ENCODE measurements at regions not wholly inside any gene's neighbourhood (a gene's known extent, or its start where the extent isn't known, plus 50 kb on each side); places are given as distances from the start of the nearest gene placed in this dataset.

GRCh38 chr5:93874080-93874479 is 132.7 kb upstream of the POU5F2 start:
- ChIA-PET POLR2A (no interaction called here), CTCF (interaction anchor here (1.2 kb wide), 2 partner anchors 9 to 24 kb away, joined by 3 to 5 read pairs; no protein-coding TSS in a partner anchor)
- no peaks in the 10 kb centered on the region for H3K27me3 ChIP-seq (replicated peaks in 2 of 5; ENCODE audit: control insufficient read depth in 4 of 5, insufficient read depth in 5 of 5, low read length in 4 of 5)
- no peak for DNase-seq
- H3K36me3 ChIP-seq (ENCODE audit: control insufficient read depth in 4 of 4, insufficient read depth in 4 of 4, low read length in 3 of 4) = peaks cover 0 to 5% (median 0%) of the 10 kb centered on the region in 4 experiments
- no peaks in the 10 kb centered on the region for H3K9me3 ChIP-seq (ENCODE audit: control extremely low read depth in 1 of 5, control insufficient read depth in 4 of 5, insufficient read depth in 2 of 5, low read depth in 1 of 5, low read length in 4 of 5)
- no peak overlapping the region for H3K27ac ChIP-seq (ENCODE audit: insufficient read depth in 1 of 2, low read depth in 1 of 2, low read length in 2 of 2, poor library complexity in 1 of 2, severe bottlenecking in 2 of 2)
- no peak overlapping the region for H3K4me3 ChIP-seq (ENCODE audit: control insufficient read depth in 1 of 7, extremely low read depth in 1 of 7, insufficient read depth in 4 of 7, low read depth in 2 of 7, low read length in 6 of 7)
- 100% methylated on average over 1 of the region's 1 CpG for WGBS (ENCODE audit: insufficient coverage)
- no peaks in the 10 kb centered on the region for H3K4me1 ChIP-seq (ENCODE audit: control extremely low read depth in 1 of 4, control insufficient read depth in 4 of 4, insufficient read depth in 4 of 4, low read length in 3 of 4)

DNA sequence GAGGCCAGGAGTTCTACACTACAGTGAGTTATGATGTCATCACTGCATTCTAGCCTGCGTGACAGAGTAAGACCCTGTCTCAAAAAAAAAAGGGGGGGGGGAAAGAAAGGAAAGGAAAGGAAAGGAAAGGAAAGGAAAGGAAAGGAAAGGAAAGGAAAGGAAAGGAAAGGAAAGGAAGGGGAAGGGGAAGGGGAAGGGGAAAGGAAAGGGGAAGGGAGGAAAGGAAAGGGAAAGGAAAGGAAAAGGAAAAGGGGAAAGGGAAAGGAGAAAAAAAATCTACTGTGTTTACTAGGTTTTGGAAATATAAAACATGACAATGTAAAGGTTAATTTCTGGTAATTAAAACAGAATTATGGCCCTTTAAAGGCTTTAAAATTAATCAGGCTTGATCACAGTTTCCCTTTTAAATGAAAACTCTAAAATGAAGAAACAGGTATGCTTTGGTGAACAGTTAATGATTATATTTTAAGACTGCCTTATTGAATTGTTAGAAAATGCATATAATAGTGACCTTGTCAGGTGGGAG is 131.9 kb upstream of the POU5F2 start:
- ChIA-PET POLR2A (no interaction called here), CTCF (no interaction called here)
- WGBS (ENCODE audit: insufficient coverage) = no CpG with 5 or more reads among the region's 1 CpG
- Histone ChIP-seq H3K27ac (ENCODE audit: insufficient read depth in 1 of 2, low read depth in 1 of 2, low read length in 2 of 2, poor library complexity in 1 of 2, severe bottlenecking in 2 of 2) (no peak overlapping the region), H3K4me1 (ENCODE audit: control extremely low read depth in 1 of 4, control insufficient read depth in 4 of 4, insufficient read depth in 4 of 4, low read length in 3 of 4) (no peaks in the 10 kb centered on the region), H3K27me3 (replicated peaks in 2 of 5; ENCODE audit: control insufficient read depth in 4 of 5, insufficient read depth in 5 of 5, low read length in 4 of 5) (no peaks in the 10 kb centered on the region), H3K4me3 (ENCODE audit: control insufficient read depth in 1 of 7, extremely low read depth in 1 of 7, insufficient read depth in 4 of 7, low read depth in 2 of 7, low read length in 6 of 7) (no peak overlapping the region), H3K9me3 (ENCODE audit: control extremely low read depth in 1 of 5, control insufficient read depth in 4 of 5, insufficient read depth in 2 of 5, low read depth in 1 of 5, low read length in 4 of 5) (no peaks in the 10 kb centered on the region), H3K36me3 (ENCODE audit: control insufficient read depth in 4 of 4, insufficient read depth in 4 of 4, low read length in 3 of 4) (peaks cover 0 to 5% (median 0%) of the 10 kb centered on the region in 4 experiments)
- no peak for DNase-seq

GRCh38 chr5:93870649-93871048 is 129.2 kb upstream of the POU5F2 start:
- ChIA-PET CTCF (no interaction called here), POLR2A (no interaction called here)
- H3K27me3 ChIP-seq (replicated peaks in 2 of 5; ENCODE audit: control insufficient read depth in 4 of 5, insufficient read depth in 5 of 5, low read length in 4 of 5) = no peaks in the 10 kb centered on the region

DNA sequence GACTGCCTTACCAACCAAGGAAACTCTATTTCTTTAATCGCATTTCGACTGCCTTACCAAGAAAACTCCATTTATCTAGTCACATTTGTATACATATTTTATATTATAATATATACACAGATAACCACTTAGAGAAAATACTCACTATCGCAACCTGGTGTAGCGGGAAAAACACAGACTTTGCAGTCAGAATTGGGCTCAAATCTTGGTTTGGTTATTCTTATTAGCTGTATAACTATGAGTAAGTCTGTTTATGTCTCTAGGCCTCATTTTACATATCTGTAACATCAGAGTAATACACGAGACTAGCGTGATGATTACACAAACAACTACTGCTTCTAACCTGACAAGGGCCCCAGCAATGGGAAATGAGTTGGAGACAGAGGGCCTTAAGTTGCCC is 127.5 kb upstream of the POU5F2 start:
- CTCF ChIA-PET = no interaction called here
- WGBS (ENCODE audit: insufficient coverage) = no CpG with 5 or more reads among the region's 6 CpGs

More at GRCh38 chr5:93870649-93871048, 129.2 kb upstream of the POU5F2 start:
- no peak overlapping the region for H3K27ac ChIP-seq (ENCODE audit: insufficient read depth in 1 of 2, low read depth in 1 of 2, low read length in 2 of 2, poor library complexity in 1 of 2, severe bottlenecking in 2 of 2)
- peaks cover 0 to 5% (median 0%) of the 10 kb centered on the region in 4 experiments for H3K36me3 ChIP-seq (ENCODE audit: control insufficient read depth in 4 of 4, insufficient read depth in 4 of 4, low read length in 3 of 4)
- no peak overlapping the region for H3K4me3 ChIP-seq (ENCODE audit: control insufficient read depth in 1 of 7, extremely low read depth in 1 of 7, insufficient read depth in 4 of 7, low read depth in 2 of 7, low read length in 6 of 7)
- no peaks in the 10 kb centered on the region for H3K4me1 ChIP-seq (ENCODE audit: control extremely low read depth in 1 of 4, control insufficient read depth in 4 of 4, insufficient read depth in 4 of 4, low read length in 3 of 4)
- WGBS (ENCODE audit: insufficient coverage) = 100% methylated on average over 2 of the region's 3 CpGs
- DNase-seq = no peak
- no peaks in the 10 kb centered on the region for H3K9me3 ChIP-seq (ENCODE audit: control extremely low read depth in 1 of 5, control insufficient read depth in 4 of 5, insufficient read depth in 2 of 5, low read depth in 1 of 5, low read length in 4 of 5)

GRCh38 chr5:93850311-93850710 is 108.9 kb upstream of the POU5F2 start:
- H3K27ac ChIP-seq (ENCODE audit: insufficient read depth in 1 of 2, low read depth in 1 of 2, low read length in 2 of 2, poor library complexity in 1 of 2, severe bottlenecking in 2 of 2) = no peak overlapping the region
- no peaks in the 10 kb centered on the region for H3K27me3 ChIP-seq (replicated peaks in 2 of 5; ENCODE audit: control insufficient read depth in 4 of 5, insufficient read depth in 5 of 5, low read length in 4 of 5)
- WGBS (ENCODE audit: insufficient coverage) = 100% methylated on average over 1 of the region's 3 CpGs
- CTCF ChIA-PET = no interaction called here
- no peaks in the 10 kb centered on the region for H3K4me1 ChIP-seq (ENCODE audit: control extremely low read depth in 1 of 4, control insufficient read depth in 4 of 4, insufficient read depth in 4 of 4, low read length in 3 of 4)
- DNase-seq = no peak
- H3K36me3 ChIP-seq (ENCODE audit: control insufficient read depth in 4 of 4, insufficient read depth in 4 of 4, low read length in 3 of 4) = peaks cover 0 to 3% (median under 1%) of the 10 kb centered on the region in 4 experiments
- peaks cover 0 to 3% (median 1%) of the 10 kb centered on the region in 5 experiments for H3K9me3 ChIP-seq (ENCODE audit: control extremely low read depth in 1 of 5, control insufficient read depth in 4 of 5, insufficient read depth in 2 of 5, low read depth in 1 of 5, low read length in 4 of 5)
- POLR2A ChIA-PET = no interaction called here
- H3K4me3 ChIP-seq (ENCODE audit: control insufficient read depth in 1 of 7, extremely low read depth in 1 of 7, insufficient read depth in 4 of 7, low read depth in 2 of 7, low read length in 6 of 7) = no peak overlapping the region

More for the DNA sequence above, 127.5 kb upstream of the POU5F2 start:
- POLR2A ChIA-PET = no interaction called here
- no peaks in the 10 kb centered on the region for H3K9me3 ChIP-seq (ENCODE audit: control extremely low read depth in 1 of 5, control insufficient read depth in 4 of 5, insufficient read depth in 2 of 5, low read depth in 1 of 5, low read length in 4 of 5)
- H3K27ac ChIP-seq (ENCODE audit: insufficient read depth in 1 of 2, low read depth in 1 of 2, low read length in 2 of 2, poor library complexity in 1 of 2, severe bottlenecking in 2 of 2) = no peak overlapping the region
- H3K36me3 ChIP-seq (ENCODE audit: control insufficient read depth in 4 of 4, insufficient read depth in 4 of 4, low read length in 3 of 4) = peaks cover 0 to 5% (median 0%) of the 10 kb centered on the region in 4 experiments
- DNase-seq = no peak
- no peaks in the 10 kb centered on the region for H3K4me1 ChIP-seq (ENCODE audit: control extremely low read depth in 1 of 4, control insufficient read depth in 4 of 4, insufficient read depth in 4 of 4, low read length in 3 of 4)
- H3K4me3 ChIP-seq (ENCODE audit: control insufficient read depth in 1 of 7, extremely low read depth in 1 of 7, insufficient read depth in 4 of 7, low read depth in 2 of 7, low read length in 6 of 7) = no peak overlapping the region
- H3K27me3 ChIP-seq (replicated peaks in 2 of 5; ENCODE audit: control insufficient read depth in 4 of 5, insufficient read depth in 5 of 5, low read length in 4 of 5) = no peaks in the 10 kb centered on the region

DNA sequence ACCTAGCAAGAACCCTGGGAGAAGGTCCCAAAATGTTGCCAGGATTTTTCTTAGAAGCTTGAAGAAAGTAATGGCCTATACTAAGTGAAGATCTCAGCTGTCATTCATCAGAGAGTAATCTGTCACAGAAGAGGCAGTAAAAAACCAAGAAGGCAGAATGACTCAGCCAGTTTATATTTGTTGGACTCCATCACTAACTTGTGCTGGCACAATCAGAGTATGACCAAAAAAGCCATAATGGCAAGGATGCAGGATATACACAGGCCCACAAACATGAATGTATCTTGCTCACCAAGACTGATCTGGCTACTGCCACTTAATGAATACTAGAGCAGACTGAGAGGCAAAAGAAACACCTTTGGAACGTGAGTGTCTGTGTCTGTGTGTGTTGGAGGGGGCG is 104.0 kb upstream of the POU5F2 start:
- no peak for DNase-seq
- CTCF ChIA-PET = interaction anchor here (0.7 kb wide), 1 partner anchor 244 kb away, joined by 3 read pairs; no protein-coding TSS in a partner anchor
- no peak overlapping the region for H3K27ac ChIP-seq (ENCODE audit: insufficient read depth in 1 of 2, low read depth in 1 of 2, low read length in 2 of 2, poor library complexity in 1 of 2, severe bottlenecking in 2 of 2)

GRCh38 chr5:93831449-93831848 is 90.0 kb upstream of the POU5F2 start:
- ChIA-PET CTCF (no interaction called here), POLR2A (no interaction called here)
- no peak for DNase-seq
- Histone ChIP-seq H3K36me3 (ENCODE audit: control insufficient read depth in 4 of 4, insufficient read depth in 4 of 4, low read length in 3 of 4) (peaks cover 0 to 9% (median 4%) of the 10 kb centered on the region in 4 experiments), H3K9me3 (ENCODE audit: control extremely low read depth in 1 of 5, control insufficient read depth in 4 of 5, insufficient read depth in 2 of 5, low read depth in 1 of 5, low read length in 4 of 5) (peaks cover 0 to 3% (median 2%) of the 10 kb centered on the region in 5 experiments), H3K27me3 (replicated peaks in 2 of 5; ENCODE audit: control insufficient read depth in 4 of 5, insufficient read depth in 5 of 5, low read length in 4 of 5) (no peaks in the 10 kb centered on the region), H3K4me1 (ENCODE audit: control extremely low read depth in 1 of 4, control insufficient read depth in 4 of 4, insufficient read depth in 4 of 4, low read length in 3 of 4) (no peaks in the 10 kb centered on the region), H3K27ac (ENCODE audit: insufficient read depth in 1 of 2, low read depth in 1 of 2, low read length in 2 of 2, poor library complexity in 1 of 2, severe bottlenecking in 2 of 2) (no peak overlapping the region), H3K4me3 (ENCODE audit: control insufficient read depth in 1 of 7, extremely low read depth in 1 of 7, insufficient read depth in 4 of 7, low read depth in 2 of 7, low read length in 6 of 7) (no peak overlapping the region)
- WGBS (ENCODE audit: insufficient coverage) = 100% methylated on average over 1 of the region's 2 CpGs

More for the DNA sequence above, 104.0 kb upstream of the POU5F2 start:
- no peak overlapping the region for H3K4me3 ChIP-seq (ENCODE audit: control insufficient read depth in 1 of 7, extremely low read depth in 1 of 7, insufficient read depth in 4 of 7, low read depth in 2 of 7, low read length in 6 of 7)
- H3K9me3 ChIP-seq (ENCODE audit: control extremely low read depth in 1 of 5, control insufficient read depth in 4 of 5, insufficient read depth in 2 of 5, low read depth in 1 of 5, low read length in 4 of 5) = peaks cover 0 to 12% (median 5%) of the 10 kb centered on the region in 5 experiments
- H3K27me3 ChIP-seq (replicated peaks in 2 of 5; ENCODE audit: control insufficient read depth in 4 of 5, insufficient read depth in 5 of 5, low read length in 4 of 5) = no peaks in the 10 kb centered on the region
- POLR2A ChIA-PET = no interaction called here
- H3K36me3 ChIP-seq (ENCODE audit: control insufficient read depth in 4 of 4, insufficient read depth in 4 of 4, low read length in 3 of 4) = peaks cover 0 to 12% (median 3%) of the 10 kb centered on the region in 4 experiments
- no CpG with 5 or more reads among the region's 2 CpGs for WGBS (ENCODE audit: insufficient coverage)
- no peaks in the 10 kb centered on the region for H3K4me1 ChIP-seq (ENCODE audit: control extremely low read depth in 1 of 4, control insufficient read depth in 4 of 4, insufficient read depth in 4 of 4, low read length in 3 of 4)

Data from common myeloid progenitor, CD34-positive (primary cell).